NCI-H1436 (cell line): ENCODE measurements at regions not wholly inside any gene's neighbourhood (a gene's known extent, or its start where the extent isn't known, plus 50 kb on each side); places are given as distances from the start of the nearest gene placed in this dataset.
"Not testable (repeated sequence)": the region's sequence is repeated elsewhere in the genome, so short reads cannot be mapped to it uniquely, and the experiment has no call there.

ENCODE experiments used
- DNase-seq: peaks from one replicate; lab custom pipeline; 2025; lab: John Stamatoyannopoulos, UW

GRCh38 chr1:243074224-243074623 lies 180.9 kb downstream of the CEP170 start:
- not testable (repeated sequence) for DNase-seq

GRCh38 chr1:243067056-243067455 lies 188.0 kb downstream of the CEP170 start:
- DNase-seq, result not testable (repeated sequence)

DNA sequence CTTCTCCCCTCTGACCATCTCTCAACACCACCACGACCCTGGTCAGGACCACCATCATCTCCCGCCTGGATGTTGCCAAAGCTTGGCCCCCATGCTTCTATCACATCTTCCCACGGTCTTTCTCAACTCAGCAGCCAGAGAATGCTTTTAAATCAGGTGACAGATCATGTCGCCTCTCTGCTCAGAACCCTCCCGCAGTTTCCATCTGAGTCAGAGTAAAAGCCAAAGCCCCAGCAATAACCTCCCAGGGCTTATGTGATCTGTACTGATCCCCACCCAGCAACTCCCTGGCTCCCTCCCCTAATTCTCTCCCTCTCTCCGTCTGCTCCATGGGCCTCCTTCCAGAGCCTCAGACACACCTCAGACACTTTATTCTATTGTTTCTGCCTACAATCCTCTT lies 193.1 kb downstream of the CEP170 start:
- not testable (repeated sequence) for DNase-seq

- not testable (repeated sequence) for DNase-seq
These were observed 199.6 kb downstream of the CEP170 start for GRCh38 chr1:243055510-243055909.

GRCh38 chr1:243055091-243055490 lies 200.0 kb downstream of the CEP170 start:
- DNase-seq, result not testable (repeated sequence)

GRCh38 chr1:243054681-243055080 lies 200.4 kb downstream of the CEP170 start:
- DNase-seq, result not testable (repeated sequence)

DNA sequence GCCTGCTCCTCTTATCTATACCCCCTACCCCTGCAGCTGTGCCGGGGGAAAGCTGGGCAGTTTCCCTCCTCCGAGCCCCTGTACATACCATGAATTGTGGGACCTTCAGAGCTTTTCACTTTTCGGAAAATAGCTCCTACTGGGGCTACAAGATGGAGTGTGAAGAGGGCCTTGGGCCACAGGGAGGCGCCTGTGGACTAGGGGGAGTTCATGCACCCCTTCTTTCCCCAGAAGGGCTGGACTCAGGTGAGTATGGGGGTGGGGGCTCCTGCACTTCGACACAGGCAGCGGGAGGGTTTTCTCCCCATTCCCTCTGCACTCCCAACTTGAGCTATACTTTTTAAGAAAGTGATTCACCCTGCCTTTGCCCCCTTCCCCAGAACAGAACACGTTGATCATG lies 202.0 kb downstream of the CEP170 start:
- not testable (repeated sequence) for DNase-seq

- DNase-seq, result not testable (repeated sequence)
These were observed 204.5 kb downstream of the CEP170 start for GRCh38 chr1:243050613-243051012.

DNA sequence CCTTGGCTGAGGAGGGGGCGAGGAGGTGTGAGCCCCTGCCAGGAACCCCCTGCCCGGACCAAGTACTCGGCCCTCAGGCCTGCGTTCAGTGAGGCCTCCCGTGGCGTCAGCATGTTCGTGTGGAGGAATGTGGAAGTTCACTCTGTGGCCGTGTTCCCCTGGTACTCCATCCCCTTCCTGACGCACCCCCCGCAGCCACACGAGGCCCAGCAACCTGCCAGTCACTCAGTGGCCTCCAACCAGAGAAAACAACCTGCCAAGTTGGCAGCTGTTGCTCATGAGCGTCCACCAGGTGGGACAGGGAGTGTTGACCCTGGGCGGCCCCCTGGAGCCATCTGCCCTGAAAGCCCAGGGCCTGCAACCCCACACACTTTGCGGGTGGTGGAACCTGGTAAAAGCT lies 205.4 kb downstream of the CEP170 start:
- DNase-seq, result not testable (repeated sequence)

DNA sequence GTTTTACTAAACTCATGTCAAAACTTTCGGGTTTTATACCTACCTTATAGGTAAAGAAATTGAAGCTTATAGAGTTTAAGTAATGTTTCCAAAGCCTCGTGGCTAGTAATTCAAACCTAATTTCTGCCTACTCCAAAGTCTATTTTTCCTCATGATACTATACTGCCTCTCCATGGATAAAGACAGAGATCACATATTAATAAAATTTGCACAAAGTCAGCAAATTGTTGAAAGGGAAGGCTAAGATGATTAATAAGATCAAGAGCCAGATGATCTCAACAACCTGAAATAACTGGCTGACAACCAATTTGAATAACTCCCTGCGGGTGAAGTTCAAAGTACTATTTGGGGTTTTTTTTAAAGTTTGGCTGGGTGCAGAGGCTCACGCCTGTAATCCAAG lies 233.7 kb downstream of the CEP170 start:
- not testable (repeated sequence) for DNase-seq

DNA sequence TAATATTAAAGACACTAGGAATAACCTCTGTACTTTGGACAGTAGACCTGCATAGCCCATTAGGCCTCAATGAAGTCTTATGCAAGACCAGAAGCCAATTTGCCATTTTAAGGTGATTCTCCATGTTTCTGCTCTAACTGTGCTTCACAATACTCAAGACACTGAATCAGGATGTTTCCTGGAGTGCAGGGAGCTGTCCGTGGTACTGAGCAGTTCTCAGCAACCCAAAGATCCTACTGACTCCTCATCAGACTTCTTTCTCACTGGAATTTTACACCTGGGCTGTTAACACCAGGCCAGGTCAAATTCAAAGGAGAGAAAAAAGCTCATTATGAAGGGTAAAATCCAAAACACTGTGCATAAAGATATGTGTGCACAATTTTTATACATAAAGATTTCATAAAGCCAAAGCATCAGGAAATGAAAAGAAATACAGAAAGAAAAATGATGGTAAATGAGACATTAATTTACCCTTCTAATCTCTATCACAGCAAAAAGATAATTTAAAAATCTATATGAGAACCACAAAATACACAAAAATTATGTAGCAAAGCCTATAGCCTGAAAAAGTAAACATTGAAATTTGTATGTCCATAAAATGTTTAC lies 235.9 kb downstream of the CEP170 start:
- not testable (repeated sequence) for DNase-seq

DNA sequence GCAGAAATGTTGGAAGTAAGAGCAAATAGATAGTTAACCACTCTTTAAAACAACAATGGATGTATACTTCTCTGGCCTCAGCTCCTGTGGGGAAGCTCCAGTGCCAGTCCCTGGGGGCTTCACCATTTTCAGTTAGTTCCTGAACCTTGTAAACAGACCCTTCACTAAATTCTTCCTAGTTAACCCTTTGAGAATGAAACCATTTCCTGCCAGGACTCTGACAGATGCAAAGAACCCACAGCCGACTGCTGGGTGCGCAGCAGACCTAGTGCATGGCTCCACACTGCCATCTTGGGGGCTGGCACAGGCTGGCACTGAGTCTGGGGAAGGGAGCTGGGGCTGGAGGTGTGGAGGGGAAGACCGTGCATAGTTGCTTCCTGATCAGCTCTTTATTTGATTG lies 244.4 kb downstream of the CEP170 start:
- peak; percentile 3 for DNase-seq

GRCh38 chr1:243001003-243001402 lies 254.1 kb downstream of the CEP170 start:
- not testable (repeated sequence) for DNase-seq

GRCh38 chr1:242992776-242993175 lies 262.3 kb downstream of the CEP170 start:
- not testable (repeated sequence) for DNase-seq

- not testable (repeated sequence) for DNase-seq
These were observed 270.0 kb downstream of the CEP170 start for GRCh38 chr1:242985096-242985495.

- not testable (repeated sequence) for DNase-seq
These were observed 281.7 kb downstream of the CEP170 start for GRCh38 chr1:242973341-242973740.

DNA sequence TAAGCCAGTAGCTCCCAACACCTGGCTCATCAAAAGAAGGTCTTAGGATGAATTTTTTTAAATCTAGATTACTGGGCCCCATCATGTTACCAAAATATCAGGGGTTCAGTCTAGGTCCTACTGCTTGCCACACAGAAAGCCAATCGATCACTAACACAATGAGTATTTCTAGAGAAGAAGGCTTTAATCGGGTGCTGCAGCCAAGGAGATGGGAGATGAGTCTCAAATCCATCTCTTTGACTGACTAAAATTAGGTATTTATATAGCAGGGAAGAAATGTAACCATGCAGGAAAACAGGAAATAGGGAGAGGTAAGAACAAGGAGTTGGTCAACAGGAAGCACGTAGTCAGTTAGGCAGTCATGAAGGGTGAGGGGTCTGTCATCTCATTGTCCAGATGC lies 288.2 kb downstream of the CEP170 start:
- no peak for DNase-seq

GRCh38 chr1:242959397-242959796 lies 295.7 kb downstream of the CEP170 start:
- not testable (repeated sequence) for DNase-seq

DNA sequence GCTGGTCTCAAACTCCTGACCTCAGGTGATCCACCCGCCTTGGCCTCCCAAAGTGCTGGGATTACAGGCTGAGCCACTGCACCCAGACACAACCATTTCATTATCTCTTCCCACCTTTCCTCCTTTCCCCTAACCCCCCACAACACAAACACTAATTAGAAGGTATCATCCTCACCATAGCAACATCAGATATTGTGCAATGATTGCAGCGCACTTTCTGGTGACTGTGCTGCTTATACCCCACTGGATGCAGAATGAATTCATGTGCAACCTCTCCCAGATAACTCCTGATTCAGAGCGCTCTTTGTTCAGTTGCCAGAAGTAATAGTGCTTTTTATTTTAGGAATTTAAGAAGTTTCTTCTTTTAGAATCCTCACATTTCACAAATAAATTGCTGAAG lies 300.1 kb downstream of the CEP170 start:
- not testable (repeated sequence) for DNase-seq

DNA sequence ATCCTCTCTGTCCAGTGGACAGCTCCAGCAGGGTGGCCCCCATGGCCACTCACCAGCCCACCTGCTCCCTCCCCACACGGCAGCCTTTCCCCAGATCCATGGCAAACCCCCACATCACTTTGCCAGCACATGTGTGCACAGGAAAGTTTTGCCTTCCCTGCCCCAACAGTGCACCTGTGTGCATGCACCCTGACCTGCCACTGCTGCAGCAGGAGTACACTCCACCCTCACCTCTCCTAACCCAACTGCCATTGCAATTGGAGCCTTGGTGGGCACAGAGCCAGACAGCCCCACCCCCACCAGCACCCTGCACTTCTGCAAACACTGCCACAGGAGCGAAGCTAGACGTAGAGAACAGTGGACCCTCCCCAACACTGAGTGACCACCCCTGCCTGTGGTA lies 308.9 kb downstream of the CEP170 start:
- DNase-seq, result no peak

- DNase-seq, result peak; percentile 73
These were observed 318.4 kb downstream of the CEP170 start for GRCh38 chr1:242936725-242937124.

DNA sequence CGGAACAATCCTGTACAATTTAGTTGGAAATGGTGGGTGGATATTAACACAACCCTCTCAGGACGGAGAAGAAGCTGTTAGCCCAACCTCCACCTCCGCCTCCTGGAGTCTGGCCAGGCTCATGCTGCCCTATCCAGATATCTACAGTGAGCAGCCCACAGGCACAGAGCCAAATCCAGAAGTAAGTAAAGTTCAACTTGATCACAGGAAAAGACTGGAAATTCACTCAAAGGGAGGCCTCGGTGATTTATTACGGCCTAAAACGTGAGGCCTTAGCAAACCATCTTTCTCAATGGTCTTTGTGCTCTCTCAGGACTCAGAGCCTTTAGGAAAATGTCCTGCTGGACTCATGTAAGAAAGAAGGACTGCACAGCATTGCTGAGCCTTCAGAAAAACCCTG lies 330.4 kb downstream of the CEP170 start:
- not testable (repeated sequence) for DNase-seq

- DNase-seq, result not testable (repeated sequence)
These were observed 331.5 kb downstream of the CEP170 start for GRCh38 chr1:242923603-242924002.

- not testable (repeated sequence) for DNase-seq
These were observed 340.4 kb downstream of the CEP170 start for GRCh38 chr1:242914729-242915128.
